NAMALWA (cell line): ENCODE measurements at regions not wholly inside any gene's neighbourhood (a gene's known extent, or its start where the extent isn't known, plus 50 kb on each side); places are given as distances from the start of the nearest gene placed in this dataset.
A peak's percentile ranks its signal among the peaks of the same experiment; 100 is the strongest.

Experiments used
- DNase-seq: peaks from one replicate; pipeline ENCODE4 v3.0.0-alpha.2; 2015; ENCODE audit warnings: low spot score

DNA sequence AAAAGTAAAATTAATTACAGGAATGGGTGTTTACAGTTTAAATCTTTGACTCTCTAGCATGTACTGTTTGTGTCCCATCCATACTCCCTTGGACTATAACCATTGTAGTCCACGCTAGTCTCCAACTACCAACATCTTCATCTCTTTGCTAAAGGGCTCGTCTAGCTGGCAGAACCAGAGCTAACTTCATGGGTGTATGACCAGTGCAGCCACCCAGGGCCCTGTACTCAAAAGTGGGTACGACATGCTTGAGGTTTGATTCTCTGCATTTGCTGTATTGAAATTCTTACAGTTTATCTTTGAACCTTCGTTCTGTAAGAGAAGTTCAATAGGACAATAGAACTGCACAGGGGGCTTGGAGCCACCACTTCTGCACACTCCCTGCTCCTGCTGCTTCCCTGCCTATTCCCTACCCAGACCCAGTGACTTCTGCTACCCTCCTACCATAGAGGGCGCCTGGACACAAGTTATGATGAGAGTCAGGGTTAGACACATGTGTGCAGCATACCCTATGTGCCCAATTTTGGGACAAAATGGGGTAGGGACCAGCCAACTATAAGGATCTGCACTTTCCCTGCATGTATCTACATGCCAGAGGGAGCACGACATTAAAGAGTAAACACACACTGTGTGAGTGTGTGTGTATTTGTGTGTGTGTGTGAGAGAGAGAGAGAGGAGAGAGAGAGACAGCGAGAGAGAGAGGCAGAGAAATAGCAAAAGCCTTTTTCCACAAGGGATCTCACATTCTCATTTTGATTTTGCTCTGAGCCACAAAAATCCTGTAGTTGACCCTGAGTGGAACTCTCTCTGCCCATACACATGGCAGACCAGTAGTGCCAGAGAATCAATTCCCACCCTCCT lies 59.0 kb upstream of the NECTIN3 start:
- DNase-seq = peak; percentile 9
